HG02798 (cell line): ENCODE measurements at regions not wholly inside any gene's neighbourhood (a gene's known extent, or its start where the extent isn't known, plus 50 kb on each side); places are given as distances from the start of the nearest gene placed in this dataset.
"Not testable (repeated sequence)": the region's sequence is repeated elsewhere in the genome, so short reads cannot be mapped to it uniquely, and the experiment has no call there.

Source experiments
- ATAC-seq: cut with Tn5 transposase; IDR thresholded peaks from one replicate; pipeline ENCODE4 v1.9.1; 2021; ENCODE audit warnings: mild to moderate bottlenecking; ENCODE audit not compliant: unreplicated experiment, poor library complexity

- no peak for ATAC-seq
Measured at GRCh38 chr2:160583813-160584537, 90.4 kb upstream of the RBMS1 start.

- no peak for ATAC-seq
Measured at GRCh38 chr2:160584972-160585494, 91.4 kb upstream of the RBMS1 start.

GRCh38 chr2:160590664-160591063 is 97.1 kb upstream of the RBMS1 start:
- no peak for ATAC-seq

DNA sequence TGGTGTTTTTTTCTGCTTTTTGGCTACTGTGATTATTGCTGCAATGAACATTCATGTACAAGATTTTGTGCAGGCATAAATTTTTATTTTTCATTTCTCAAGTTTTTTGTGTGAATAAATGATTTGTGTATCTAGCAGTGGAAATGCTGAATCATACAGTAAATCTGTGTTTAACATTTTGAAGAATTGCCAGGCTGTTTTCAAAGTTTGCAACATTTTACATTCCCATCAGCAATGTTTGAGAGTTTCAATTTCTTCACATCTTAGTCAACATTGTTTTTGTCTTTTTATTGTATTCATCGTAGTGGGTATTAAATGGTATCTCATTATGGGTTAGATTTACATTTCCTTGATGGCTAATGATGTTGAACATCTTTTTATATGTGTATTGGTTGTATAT is 98.8 kb upstream of the RBMS1 start:
- ATAC-seq: no peak

GRCh38 chr2:160592993-160593392 is 99.4 kb upstream of the RBMS1 start:
- ATAC-seq: no peak

- no peak for ATAC-seq
Measured at GRCh38 chr2:160596441-160596840, 102.8 kb upstream of the RBMS1 start.

DNA sequence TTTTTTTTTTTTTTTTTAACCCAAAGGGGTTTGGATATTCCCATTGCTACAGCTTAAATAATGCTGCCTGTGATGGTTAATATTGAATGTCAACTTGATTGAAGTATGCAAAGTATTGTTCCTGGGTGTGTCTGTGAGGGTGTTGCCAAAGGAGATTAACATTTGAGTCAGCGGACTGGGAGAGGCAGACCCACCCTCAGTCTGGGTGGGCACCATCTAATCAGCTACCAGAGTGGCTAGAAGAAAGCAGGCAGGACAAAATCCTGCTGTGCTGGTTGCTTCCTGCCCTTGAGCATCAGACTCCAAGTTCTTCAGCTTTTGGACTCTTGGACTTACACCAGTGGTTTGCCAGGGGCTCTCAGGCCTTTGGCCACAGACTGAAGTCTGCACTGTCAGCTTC is 106.8 kb upstream of the RBMS1 start:
- ATAC-seq: not testable (repeated sequence)

DNA sequence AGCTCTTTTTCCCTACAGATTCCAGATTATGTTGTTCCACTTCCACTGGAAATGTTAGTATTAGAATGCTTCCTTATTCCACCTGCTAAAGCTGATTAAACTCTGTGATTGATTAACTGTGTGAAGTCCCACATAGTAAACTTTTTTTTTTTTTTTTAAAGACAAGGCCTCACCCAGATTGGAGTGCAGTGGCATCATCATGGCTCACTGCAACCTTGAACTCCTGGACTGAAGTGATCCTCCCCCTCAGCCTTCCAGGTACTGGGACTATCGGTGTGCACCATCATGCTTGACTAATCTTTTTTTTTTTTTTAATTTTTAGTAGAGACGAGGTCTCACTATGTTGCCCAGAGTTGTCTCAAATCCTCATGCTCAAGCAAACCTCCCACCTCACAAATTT is 108.5 kb upstream of the RBMS1 start:
- no peak for ATAC-seq

DNA sequence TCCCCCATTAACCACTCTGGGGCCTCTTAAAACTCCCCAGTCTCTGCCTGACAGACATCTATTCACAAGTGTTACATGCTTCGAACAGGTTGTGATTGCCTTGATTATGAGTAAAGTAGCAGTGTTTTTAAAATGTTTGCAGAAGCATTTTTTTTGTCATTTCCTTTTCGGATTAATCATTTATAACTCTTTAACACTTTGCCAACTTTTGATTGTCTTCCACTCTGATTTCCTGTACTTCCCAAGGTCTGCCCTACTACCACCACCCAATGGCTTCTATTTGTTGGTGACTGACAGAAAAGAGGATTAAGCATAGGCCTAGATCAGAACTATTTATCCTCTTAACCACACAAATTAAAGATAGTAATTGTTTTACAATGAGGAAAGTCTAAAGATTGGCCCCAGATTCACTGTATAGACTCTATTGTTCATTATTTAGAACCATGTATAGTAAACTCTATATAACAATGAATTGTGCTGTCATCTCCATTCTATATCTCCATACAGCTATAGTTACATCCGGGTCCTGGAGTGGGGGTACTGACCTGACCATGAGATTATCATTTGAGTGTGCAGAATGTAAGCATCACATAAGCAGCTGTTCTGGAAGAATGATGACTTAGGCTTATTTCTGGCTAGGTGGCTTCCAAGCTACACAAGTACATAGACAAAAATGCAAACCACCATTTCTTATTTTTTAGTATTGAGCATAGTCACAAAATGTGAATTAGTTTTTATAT is 110.3 kb upstream of the RBMS1 start:
- no peak for ATAC-seq

DNA sequence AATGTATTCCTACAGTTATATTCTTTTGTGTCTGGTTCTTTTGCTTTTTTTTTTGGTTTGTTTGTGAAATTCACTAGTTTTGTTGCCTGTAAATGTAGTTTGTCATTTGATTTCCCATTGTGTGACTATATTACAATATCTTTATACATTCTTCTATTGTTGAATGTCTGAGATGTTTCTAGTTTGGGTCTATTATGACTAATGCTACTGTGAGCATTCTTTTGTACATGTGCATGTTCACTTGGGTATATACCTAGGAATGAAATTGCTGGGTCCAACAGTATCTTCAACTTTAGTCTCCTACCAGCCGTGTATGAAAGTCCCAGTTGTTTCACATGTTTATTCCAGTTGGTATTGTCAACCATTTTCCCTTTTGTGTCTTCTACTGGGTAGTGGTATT is 112.7 kb upstream of the RBMS1 start:
- no peak for ATAC-seq

- no peak for ATAC-seq
Measured at GRCh38 chr2:160608599-160608998, 115.0 kb upstream of the RBMS1 start.

DNA sequence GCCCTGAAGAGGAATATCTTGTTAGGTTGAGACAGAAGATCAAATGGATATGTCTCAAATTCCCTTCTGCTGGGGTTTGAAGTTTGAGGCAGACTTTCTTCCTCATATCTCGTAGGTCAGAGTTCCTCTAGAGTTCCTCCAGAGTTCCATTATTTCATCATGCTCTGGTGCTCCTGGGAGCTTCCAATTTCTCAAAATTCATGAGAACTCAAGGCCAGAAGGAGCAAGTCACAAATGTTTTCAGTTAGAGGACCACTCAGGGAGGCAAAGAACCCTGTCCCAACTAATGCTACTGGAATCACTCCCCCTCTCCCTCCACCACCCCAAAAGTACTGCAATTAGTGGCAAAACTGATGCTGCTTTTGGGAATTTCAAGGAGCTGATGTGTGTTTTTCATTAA is 115.7 kb upstream of the RBMS1 start:
- ATAC-seq: no peak

DNA sequence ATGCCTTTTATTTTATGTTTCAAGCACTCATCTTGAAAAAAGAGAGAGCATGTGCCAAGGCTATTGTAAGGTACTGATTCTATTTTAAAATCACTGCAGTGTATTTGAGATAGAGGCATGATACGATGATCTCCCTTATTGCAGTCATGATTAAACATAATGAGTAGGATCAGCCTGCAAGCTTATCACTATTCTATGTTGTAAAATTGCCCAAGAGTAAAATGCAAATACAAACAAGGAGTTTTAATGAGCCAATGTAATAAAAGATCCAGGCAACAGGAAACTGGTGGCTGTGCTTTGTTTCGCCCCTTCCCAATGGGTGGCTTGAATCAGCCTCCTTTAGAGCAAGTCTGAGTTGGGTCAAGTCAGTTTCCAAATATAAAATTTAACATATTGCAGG is 116.4 kb upstream of the RBMS1 start:
- ATAC-seq: no peak

DNA sequence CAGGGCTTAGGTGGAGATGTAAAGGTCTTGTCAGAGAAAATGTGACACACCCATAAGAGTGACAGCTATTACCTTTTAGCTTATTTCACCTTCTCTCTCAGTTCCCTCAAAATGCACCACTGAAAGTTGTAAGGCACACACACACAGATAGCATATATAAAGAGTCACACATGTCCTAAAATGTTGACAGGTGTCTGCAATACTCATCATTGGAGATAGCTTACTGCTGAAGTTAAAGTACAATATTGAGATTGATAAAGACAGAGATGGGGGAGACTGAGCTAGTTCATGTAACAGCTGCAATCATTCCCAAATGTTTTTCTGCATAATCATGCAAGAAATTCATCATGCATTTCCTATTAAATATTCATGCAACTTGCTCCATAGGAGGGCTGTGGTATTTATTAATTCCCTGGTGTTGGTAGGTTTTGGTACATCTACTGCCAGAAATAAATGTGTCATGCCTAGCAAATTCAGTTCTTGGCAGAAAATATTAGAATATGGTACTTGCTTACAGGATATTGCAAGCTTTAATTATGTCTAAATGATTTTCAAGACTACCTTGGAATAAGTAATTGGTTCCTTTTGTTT is 118.8 kb upstream of the RBMS1 start:
- ATAC-seq: no peak

DNA sequence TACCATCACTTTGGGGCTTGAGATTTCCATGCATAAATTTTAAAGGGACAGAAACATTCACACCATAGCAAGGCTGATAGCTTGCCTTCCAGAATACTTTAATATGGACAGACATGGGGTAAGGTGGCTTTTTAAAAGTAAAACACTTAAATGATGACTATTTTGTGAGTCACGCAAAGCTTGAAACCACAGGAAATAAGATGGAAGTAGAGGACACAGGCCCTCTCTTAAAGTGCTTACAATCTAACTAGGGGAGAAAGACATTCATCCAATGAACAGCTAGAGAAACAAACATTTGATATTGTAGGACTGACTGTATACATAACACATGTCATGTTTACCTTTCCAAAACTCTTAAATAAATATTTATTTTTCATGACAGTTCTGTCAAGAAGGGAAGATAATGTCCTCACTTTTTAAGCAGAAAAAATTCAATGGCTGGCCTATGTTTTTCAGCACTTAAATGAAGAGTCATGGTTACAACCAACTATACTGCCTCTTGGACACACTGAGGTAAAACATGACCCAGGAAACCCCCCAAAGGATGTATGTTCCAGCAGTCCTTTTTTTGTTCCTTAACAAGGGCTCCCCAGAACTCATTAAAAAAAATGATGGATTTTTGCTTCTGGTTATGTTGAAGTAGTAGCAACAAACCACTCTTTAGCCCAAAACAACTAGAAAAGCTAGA is 120.0 kb upstream of the RBMS1 start:
- ATAC-seq: no peak

GRCh38 chr2:160614391-160614790 is 120.8 kb upstream of the RBMS1 start:
- ATAC-seq: no peak

DNA sequence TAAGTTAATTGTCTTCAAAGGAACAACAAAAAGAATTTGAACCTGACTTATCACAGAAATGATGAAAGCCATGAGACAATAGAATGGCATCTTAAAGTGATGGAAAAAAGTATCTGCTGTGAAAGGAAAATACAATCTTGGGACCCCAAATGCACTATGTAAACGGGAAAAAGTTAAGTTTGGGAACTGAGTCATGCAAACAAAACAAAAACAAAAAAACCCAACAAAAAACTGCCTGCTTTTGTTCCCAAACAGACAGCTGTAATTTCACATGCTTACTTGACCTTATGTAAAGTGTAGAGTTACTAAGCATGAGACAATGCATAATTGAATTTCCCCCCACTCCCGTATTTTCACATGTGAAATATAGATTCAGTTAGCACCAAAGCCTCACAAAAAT is 122.1 kb upstream of the RBMS1 start:
- no peak for ATAC-seq

- no peak for ATAC-seq
Measured at GRCh38 chr2:160616149-160616548, 122.5 kb upstream of the RBMS1 start.

DNA sequence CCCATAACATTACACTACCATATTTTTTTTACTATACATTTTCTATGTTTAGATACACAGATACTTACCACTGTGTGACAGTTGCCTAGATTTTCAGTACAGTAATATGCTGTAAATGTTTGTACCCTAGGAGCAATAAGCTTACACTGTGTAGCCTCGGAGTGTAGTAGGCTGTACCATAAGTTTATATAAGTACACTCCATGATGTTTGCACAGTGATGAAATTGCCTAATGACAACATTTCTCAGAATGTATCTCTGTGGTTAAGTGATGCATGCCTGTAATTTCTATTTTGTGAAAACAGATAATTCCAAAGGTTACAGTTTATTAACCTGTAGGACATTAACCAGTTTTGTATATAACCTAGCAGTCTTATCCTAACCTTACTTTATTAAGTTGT is 128.1 kb upstream of the RBMS1 start:
- no peak for ATAC-seq

DNA sequence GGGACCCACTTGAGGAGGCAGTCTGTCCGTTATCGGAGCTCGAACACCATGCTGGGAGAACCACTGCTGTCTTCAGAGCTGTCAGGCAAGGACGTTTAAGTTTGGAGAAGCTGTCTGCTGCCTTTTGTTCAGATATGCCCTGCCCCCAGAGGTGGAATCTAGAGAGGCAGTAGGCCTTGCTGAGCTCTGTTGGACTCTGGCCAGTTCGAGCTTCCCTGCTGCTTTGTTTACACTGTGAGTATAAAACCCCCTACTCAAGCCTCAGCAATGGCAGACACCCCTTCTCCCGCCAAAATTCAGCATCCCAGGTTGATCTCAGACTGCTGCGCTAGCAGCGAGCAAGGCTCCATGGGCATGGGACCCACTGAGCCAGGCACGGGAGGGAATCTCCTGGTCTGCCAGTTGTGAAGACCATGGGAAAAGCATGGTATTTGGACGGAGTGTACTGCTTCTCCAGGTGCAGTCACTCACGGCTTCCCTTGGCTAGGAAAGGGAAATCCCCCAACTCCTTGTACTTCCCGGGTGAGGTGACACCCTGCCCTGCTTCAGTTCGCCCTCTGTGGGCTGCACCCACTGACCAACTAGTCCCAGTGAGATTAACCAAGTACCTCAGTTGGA is 134.5 kb upstream of the RBMS1 start:
- not testable (repeated sequence) for ATAC-seq
